HG02623 (cell line): ENCODE measurements at regions not wholly inside any gene's neighbourhood (a gene's known extent, or its start where the extent isn't known, plus 50 kb on each side); places are given as distances from the start of the nearest gene placed in this dataset.
"Not testable (repeated sequence)": the region's sequence is repeated elsewhere in the genome, so short reads cannot be mapped to it uniquely, and the experiment has no call there.

Source experiments
- ATAC-seq: cut with Tn5 transposase; IDR thresholded peaks from one replicate; pipeline ENCODE4 v1.9.1; 2021; ENCODE audit warnings: moderate library complexity; ENCODE audit not compliant: unreplicated experiment

GRCh38 chr3:101142160-101142559 lies 148.9 kb upstream of the ABI3BP start:
- ATAC-seq, result no peak

- no peak for ATAC-seq
Measured at GRCh38 chr3:101141135-101141534, 147.9 kb upstream of the ABI3BP start.

- ATAC-seq, result no peak
Measured at GRCh38 chr3:101138817-101139216, 145.6 kb upstream of the ABI3BP start.

DNA sequence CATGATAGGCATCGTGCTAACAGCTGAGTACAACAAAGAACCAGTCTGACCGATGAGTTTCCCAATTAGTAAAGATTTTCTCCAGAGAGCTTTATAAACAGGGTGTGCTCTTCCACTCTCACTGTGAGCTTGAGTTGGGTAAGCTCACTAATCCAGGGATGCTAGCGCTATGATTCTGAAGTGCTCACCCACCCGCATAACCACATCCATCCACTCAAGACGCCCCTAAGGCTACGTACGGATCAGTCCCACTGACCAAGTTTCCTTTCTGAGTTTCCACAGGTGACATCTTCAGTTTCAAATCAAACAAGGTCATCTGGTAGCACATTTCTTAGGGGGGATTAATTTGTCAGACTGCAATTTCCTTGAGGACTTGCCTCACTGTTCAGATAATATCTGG lies 141.1 kb upstream of the ABI3BP start:
- ATAC-seq, result no peak

- peak; percentile 67 for ATAC-seq
Measured at GRCh38 chr3:101133652-101134051, 140.4 kb upstream of the ABI3BP start.

DNA sequence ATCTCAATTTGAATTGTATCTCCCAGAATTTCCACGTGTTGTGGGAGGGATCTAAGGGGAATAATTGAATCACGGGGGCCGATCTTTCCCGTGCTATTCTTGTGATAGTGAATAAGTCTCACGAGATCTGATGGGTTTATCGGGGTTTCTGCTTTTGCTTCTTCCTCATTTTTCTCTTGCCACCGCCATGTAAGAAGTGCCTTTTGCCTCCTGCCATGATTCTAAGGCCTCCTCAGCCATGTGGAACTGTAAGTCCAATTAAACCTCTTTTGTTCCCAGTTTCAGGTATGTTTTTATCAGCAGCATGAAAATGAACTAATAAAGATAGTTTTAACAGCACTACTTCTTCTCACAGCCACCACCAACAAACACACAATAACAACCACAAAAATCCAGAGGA lies 140.0 kb upstream of the ABI3BP start:
- ATAC-seq, result not testable (repeated sequence)

DNA sequence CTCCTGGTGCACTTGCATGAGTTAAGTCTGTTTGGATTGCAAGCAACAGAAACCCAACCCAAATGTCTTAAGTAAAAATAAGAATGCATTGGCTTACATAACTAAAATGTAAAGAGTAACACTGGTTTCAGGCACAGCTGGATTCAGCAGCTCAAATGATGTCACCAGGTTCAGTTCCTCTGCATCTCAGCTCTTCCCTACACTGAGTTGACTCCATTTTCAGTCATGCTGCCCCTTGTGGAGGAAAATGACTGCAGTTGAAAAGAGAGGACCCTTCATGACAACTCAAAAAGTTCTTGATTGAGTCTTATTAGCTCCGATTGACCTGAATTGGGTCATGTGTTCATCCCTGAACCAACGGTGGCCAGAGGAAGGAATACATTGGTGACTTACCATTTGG lies 138.5 kb upstream of the ABI3BP start:
- no peak for ATAC-seq

DNA sequence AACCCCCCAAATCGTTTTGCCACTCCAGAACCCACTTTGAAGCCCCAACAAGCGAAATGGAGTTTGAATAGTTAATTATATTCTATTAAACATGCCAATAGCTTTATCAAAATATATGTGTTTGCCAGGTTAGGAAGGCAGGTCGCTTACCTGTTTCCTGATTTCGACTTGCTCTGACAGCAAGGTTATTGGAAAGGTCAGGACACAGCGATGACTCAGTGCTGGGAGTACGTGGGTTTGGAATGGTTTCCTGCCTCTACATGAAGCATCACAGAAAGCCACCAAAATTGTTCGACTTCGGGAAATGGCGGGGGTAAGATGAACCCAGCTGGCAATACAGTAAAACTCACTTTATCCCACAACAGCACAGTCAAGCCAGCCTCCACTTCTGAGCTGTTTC lies 135.6 kb upstream of the ABI3BP start:
- ATAC-seq, result no peak

DNA sequence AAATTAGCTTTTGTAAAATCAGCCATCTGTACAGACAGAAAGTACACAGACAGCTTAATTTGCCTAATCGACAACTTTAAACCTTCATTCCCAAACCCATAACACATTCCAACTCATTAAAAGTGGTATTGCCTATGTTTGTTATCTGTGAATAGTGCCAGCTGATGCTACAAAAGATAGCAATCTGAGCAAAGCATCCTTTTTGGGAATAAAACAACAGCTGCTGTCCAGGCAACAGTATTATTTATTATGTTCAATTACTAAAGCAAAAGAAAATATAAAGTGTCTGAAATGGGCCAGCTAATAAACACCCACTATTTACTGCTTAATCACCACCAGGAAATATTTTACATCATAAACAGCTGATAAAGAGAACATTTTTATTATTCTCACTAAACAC lies 134.8 kb upstream of the ABI3BP start:
- ATAC-seq, result no peak

DNA sequence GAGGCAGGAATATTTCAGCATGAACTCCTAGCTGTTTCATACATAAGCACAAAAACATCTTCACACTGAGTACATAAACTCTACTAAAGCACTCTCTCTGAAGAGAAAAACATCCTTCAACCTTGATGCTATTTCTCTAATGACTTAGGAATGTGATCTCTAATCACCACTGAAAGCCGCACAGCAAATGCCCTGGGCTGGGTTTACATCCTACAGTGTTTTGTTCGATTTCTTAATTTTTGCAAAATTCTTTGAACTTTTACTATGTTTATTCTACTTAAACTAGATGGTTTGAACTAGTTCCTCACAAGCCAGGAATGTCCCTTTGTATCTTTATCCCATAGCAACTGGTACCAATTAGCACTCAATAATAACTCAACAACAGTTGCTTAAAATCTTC lies 130.9 kb upstream of the ABI3BP start:
- no peak for ATAC-seq

DNA sequence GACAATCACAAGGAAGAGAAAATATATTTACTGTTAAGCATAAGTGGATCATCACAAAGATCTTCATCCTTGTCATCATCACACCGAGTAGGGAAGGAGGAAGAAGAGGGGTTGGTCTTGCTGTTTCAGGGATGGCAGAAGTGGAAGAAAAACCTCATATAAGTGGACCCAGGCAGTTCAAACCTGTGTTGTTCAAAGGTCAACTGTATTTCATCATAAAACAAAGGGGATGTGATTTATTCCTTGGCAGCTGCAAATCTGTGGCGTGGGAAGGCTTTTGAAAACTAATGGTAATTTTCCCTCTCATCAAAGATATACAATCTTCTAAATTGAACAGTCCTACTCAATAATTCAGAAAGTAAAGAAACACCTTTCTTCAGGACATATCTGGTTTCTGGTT lies 129.9 kb upstream of the ABI3BP start:
- no peak for ATAC-seq

DNA sequence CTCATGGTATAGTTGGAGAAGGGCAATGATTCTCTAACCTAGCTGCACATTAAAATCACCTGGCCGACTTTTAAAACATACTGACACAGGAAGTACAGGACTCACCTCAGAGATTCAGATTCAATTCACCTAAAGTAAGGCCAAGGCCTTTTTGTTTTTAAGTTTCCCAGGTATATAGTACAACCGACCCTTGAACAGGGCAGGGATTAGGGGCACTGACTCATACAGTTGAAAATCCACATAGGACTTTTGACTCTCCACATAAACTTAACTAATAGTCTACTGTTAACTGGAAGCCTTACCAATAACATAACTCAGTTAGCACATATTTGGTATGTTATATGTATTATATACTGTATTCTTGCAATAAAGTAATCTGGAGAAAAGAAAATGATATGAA lies 129.5 kb upstream of the ABI3BP start:
- no peak for ATAC-seq

- ATAC-seq, result no peak
Measured at GRCh38 chr3:101120039-101120438, 126.8 kb upstream of the ABI3BP start.

DNA sequence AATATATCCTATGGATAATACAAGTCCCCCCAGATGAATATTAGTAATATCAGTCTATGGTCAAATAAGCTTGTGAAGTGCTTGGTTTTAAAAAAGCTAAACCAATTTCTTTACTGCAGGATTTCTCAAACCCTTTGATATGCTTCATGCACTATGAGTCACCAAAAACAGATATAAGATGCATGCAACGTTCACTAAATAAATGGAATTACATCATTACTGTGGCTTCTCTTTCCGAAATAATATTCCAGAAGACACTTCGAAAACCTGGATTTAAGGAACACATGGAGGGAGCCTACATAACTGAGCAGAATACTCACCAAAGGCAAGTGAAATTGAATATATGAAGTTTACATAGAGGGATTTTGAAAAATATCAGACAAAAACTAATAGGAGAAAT lies 126.3 kb upstream of the ABI3BP start:
- ATAC-seq, result no peak

GRCh38 chr3:101117980-101118379 lies 124.8 kb upstream of the ABI3BP start:
- ATAC-seq, result no peak

DNA sequence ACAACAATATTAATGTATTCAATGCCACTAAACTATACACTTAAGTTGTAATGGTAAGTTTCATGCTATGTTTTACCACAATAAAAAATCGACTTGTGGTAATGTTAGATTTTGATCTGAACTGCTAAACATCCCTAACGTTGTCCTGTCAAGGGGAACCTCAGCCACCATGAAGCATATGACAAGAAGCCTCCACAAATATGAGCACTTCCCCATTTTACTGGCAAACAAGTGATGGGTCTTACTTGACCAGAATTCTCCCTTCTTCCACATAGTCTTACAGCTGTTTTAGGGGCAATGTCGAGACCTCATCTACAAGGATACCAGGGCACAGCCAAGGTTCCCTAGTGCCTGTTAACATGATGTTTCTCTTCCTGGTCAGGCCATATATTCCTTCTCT lies 124.2 kb upstream of the ABI3BP start:
- no peak for ATAC-seq

DNA sequence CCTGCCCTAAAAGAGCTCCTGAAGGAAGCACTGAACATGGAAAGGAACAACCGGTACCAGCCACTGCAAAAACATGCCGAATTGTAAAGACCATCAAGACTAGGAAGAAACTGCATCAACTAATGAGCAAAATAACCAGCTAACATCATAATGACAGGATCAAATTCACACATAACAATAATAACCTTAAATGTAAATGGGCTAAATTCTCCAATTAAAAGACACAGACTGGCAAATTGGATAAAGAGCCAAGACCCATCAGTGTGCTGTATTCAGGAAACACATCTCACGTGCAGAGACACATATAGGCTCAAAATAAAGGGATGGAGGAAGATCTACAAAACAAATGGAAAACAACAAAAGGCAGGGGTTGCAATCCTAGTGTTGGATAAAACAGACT lies 117.1 kb upstream of the ABI3BP start:
- ATAC-seq, result not testable (repeated sequence)

- no peak for ATAC-seq
Measured at GRCh38 chr3:101104321-101104720, 111.1 kb upstream of the ABI3BP start.

DNA sequence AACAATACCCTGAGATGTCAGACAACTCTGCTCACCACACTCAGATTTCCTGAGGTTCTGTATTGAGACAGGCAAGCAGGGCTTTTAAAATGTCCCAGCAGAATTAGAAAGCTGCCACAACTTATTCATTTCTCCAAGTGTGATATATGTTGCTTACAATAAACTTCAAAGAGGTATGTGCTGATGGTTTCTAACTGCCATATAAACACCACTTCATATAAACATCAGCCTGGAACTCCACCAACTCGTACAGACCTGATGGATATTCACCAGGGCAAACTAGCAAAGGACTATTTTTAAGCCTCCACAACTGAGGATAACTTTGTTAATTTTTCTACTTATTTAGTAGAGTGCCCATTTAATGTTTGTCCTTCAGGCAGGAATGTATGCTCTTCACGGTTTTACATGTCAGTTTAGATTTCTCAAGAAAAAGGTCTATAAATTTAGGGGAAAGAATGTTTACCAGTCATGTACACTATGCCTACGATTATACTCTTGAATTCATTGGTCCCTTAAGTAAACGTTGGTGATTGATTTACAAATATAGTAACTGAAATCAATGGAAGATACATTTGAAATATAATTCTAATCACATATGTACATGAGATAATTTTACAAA lies 109.6 kb upstream of the ABI3BP start:
- no peak for ATAC-seq

DNA sequence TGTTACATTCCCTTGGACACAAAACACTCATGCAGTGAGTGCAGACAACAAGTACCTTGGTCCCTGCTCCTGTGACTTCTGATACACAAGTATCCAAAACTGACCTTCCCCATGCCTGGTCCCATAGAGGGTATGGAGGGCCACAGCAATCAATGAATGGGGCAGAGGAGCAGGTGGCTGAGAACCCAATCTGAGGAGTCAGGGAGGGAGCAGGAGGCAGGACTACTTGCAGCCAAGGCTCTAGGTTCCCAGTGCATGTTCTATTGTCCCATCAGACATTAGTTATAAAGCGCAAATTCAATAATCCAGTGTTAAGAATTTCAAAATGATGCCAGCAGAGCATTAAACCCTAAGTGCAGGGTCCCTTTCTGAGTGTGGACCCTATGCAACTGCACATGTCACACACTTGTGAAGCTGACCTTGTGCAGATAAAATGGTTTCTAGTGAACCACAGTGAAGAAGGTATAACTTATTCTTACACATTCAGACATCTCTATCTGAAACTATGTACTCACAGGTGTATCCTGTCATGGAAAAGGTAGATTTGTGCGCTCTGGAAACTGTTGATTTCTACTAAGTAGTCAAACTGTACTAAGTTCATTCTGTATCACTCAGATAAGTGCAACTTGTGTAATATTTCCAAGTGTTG lies 107.3 kb upstream of the ABI3BP start:
- no peak for ATAC-seq

DNA sequence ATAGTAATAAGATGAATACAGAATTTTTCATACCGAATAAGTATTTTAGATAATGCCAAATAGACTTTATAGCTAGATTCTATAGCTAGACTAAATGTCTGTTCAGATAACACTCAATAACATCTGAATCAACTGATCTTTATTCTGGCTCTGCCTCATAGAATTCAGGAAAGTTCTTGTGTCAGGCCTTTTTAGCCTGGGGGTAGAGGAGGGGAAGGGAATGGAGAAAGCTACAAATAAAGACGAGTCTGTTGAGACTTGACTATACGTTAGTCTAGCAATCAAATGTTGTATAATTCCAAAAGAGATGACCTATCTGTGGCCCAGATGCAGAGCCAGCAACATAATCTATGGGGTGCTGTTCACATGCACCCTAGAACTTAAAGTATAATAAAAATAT lies 106.6 kb upstream of the ABI3BP start:
- ATAC-seq, result no peak

DNA sequence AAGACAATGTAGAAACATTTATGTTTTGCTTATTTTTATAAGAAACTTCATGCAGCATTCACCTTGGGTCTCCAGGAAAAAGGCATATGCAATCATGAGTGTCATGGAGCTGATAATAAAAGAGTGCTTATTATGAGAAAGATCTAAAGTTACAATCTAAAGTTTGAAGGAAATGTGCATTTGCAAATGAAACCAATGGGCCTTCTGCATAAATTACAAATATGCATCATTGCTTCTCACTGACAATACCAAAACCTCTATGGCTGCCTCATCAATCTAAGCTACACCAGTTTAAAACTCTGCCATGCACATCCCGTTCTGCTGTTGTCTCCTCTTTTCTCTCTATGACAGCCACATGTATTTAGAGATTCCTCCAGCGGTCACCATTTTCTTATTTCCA lies 103.2 kb upstream of the ABI3BP start:
- ATAC-seq, result no peak
